BJ (cell line): ENCODE measurements at regions not wholly inside any gene's neighbourhood (a gene's known extent, or its start where the extent isn't known, plus 50 kb on each side); places are given as distances from the start of the nearest gene placed in this dataset.

Source experiments
- CTCF ChIA-PET: fragments of 350-600 bp; formaldehyde crosslinking; extraction: SDS; loops from one replicate; lab custom pipeline; 2021; ENCODE audit warnings: antibody characterized with exemption, inconsistent platforms; lab: Yijun Ruan, JAX
- POLR2A ChIA-PET: fragments of 300-600 bp; sonication (Branson Sonifier 250); formaldehyde crosslinking; extraction: SDS; loops from one replicate; lab custom pipeline; 2021; ENCODE audit warnings: antibody characterized with exemption; lab: Charles Lee
- DNase-seq: peaks from one replicate; pipeline ENCODE4 v3.0.0-alpha.2; 2011; ENCODE audit warnings: low read depth
- H3K27me3 ChIP-seq: 2 replicates; pipeline ENCODE4 v1.6.0; 2011; ENCODE audit warnings: low read length; ENCODE audit not compliant: control insufficient read depth, insufficient read depth
- H3K36me3 ChIP-seq: 2 replicates; pipeline ENCODE4 v1.5.1; 2011; ENCODE audit warnings: low read length; ENCODE audit not compliant: control insufficient read depth, insufficient read depth
- H3K4me3 ChIP-seq: 2 replicates; pipeline ENCODE4 v1.5.1; 2011; ENCODE audit warnings: low read depth, mild to moderate bottlenecking, control low read depth, low read length
- CTCF ChIP-seq: IDR thresholded peaks from 2 replicates; pipeline ENCODE4 v1.5.1; 2011; ENCODE audit warnings: low read depth, mild to moderate bottlenecking, control low read depth, inconsistent platforms, low read length, moderate library complexity; ENCODE audit not compliant: insufficient read depth

GRCh38 chr11:130760515-130761125 lies 155.7 kb downstream of the SNX19 start:
- TF ChIP-seq CTCF, result no peak
- ChIA-PET CTCF (interaction anchor here (0.6 to 1.5 kb wide), 4 partner anchors 9 to 25 kb away, joined by 3 to 4 read pairs (median 3); no protein-coding TSS in a partner anchor), POLR2A (no interaction called here)
- no peaks in the 10 kb centered on the region for H3K27me3 ChIP-seq
- DNase-seq, result no peak
- no peak overlapping the region for H3K4me3 ChIP-seq
- no peaks in the 10 kb centered on the region for H3K36me3 ChIP-seq

DNA sequence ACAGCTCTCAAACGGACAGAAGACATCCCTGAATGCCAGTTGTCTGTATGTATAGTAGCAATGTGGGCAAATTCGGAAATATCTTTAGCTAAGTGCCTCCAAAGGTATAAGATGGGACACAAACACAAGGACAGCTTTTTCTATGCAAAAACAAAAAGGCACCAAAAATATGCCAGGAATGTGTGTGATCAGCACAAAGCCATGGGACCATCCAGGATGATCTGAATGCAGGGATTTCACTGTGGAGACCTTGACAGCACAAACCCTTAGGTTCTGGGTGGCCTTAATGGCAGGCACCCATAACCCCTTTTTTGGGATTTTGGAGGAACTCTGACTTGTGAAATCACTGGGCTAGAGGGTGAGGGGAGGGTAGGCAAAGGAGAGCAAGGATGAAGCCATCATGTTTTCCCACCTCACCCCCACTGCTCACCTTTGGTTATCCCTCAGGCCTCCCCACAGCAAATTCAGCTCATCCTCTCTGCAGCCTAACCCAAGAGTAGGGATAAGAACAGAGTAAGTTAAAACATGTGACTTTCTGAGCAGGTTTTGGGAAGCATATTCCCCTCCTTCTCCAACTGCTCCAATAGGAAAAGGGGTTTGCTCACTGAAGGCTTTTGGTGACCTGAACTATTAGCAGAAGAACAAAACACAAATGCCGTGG lies 154.6 kb downstream of the SNX19 start:
- no peak for DNase-seq
- H3K36me3 ChIP-seq, result no peaks in the 10 kb centered on the region
- no peak overlapping the region for H3K4me3 ChIP-seq
- ChIA-PET POLR2A (no interaction called here), CTCF (no interaction called here)
- no peak for TF ChIP-seq CTCF
- H3K27me3 ChIP-seq, result no peaks in the 10 kb centered on the region

GRCh38 chr11:130762638-130763037 lies 153.6 kb downstream of the SNX19 start:
- Histone ChIP-seq H3K27me3 (no peaks in the 10 kb centered on the region), H3K36me3 (no peaks in the 10 kb centered on the region), H3K4me3 (no peak overlapping the region)
- ChIA-PET CTCF (no interaction called here), POLR2A (no interaction called here)
- TF ChIP-seq CTCF, result no peak
- no peak for DNase-seq

DNA sequence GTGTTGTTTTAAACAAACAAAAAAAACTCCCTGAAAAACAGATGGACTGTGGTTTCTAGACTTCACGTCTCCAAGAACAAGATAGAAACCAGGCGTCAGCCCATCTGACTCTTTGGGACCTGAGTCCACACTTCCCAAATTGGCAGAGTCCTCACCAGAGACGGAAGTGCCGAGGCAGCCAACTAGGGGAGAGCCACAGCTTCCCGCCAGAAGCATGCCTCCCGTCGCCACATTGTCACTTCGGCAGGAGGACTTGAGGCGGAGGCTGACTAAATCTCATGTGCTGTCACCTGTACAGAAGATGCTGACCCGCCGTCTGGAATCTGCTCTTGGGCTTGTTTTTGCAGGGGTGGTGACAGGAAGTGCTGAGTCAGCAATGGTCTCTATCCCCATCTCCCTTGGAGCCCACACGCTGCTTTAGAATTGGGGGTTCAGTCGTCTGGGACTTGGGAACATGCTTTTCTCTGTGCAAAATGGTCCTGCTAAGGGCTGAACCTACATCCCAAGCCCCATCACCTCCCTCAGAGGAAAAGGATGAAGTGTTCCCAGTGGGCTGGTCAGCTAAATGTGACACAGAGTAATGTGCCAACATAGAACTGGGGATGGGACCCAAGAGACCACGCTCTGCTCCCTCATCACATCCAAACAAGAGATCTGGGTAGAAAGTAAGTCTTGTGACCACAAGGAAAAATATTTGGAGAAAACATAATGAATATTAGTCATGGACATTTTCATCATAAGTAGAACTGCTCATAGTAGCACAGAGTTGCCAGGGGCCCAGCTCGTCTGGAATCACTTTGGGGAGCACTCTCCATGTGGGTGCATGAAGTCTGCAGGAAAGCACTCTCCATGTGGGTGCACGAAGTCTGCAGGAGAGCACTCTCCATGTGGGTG lies 152.9 kb downstream of the SNX19 start:
- Histone ChIP-seq H3K4me3 (no peak overlapping the region), H3K27me3 (no peaks in the 10 kb centered on the region), H3K36me3 (no peaks in the 10 kb centered on the region)
- ChIA-PET POLR2A (no interaction called here), CTCF (interaction anchor here (1.5 kb wide), 1 partner anchor 14 kb away, joined by 3 read pairs; no protein-coding TSS in a partner anchor)
- no peak for TF ChIP-seq CTCF
- DNase-seq, result no peak

GRCh38 chr11:130765406-130765805 lies 150.9 kb downstream of the SNX19 start:
- DNase-seq, result no peak
- POLR2A ChIA-PET, result no interaction called here
- H3K27me3 ChIP-seq, result no peaks in the 10 kb centered on the region
- CTCF ChIA-PET, result interaction anchor here (3.6 kb wide), 1 partner anchor 97 kb away, joined by 14 read pairs; no protein-coding TSS in a partner anchor
- TF ChIP-seq CTCF, result no peak
- no peak overlapping the region for H3K4me3 ChIP-seq
- H3K36me3 ChIP-seq, result no peaks in the 10 kb centered on the region
